ENCODE measurements at regions not wholly inside any gene's neighbourhood (a gene's known extent, or its start where the extent isn't known, plus 50 kb on each side); places are given as distances from the start of the nearest gene placed in this dataset.
"Not testable (repeated sequence)": the region's sequence is repeated elsewhere in the genome, so short reads cannot be mapped to it uniquely, and the experiment has no call there.

DNA sequence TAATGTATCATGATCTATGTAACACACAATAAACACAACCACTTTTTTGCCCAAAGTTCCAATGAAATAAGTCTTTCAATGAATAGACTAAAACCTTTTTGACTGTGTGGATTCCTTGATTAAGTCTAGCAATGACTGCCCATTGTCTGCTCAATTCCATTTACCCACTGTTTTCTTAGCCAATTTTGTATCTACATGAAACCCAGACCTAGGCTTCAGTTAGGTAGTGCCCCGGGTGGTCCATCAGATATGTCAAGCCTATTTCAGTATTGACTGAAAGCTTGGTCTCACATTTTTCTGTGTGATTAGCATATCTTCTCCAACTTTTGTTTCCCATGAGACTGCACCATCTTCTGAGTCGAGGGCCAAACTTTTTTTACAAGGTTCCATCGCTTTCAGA, 615.0 kb downstream of the C6orf118 start:
- DNase-seq (ENCODE audit: low spot score) = no peak

DNA sequence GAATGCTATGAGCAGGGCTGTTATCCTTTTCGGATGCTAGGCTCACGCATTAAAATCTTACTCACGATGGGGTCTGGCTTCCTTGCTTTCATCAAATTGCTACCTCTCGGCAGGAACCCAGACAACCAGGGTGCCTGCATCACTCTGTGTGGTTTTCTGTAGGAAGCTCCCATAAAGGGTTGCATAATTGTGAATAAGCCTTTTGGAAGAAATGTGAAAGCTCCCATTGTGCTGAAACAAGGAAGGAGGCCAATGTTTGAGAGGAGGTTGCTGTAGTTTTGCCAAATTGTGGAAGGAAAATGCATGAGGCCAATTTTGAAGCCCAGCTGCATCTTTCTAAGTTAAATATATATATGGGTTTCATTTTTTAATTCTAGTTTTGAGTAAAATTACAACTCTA, 615.5 kb downstream of the C6orf118 start:
- no peak for DNase-seq (ENCODE audit: low spot score)

DNA sequence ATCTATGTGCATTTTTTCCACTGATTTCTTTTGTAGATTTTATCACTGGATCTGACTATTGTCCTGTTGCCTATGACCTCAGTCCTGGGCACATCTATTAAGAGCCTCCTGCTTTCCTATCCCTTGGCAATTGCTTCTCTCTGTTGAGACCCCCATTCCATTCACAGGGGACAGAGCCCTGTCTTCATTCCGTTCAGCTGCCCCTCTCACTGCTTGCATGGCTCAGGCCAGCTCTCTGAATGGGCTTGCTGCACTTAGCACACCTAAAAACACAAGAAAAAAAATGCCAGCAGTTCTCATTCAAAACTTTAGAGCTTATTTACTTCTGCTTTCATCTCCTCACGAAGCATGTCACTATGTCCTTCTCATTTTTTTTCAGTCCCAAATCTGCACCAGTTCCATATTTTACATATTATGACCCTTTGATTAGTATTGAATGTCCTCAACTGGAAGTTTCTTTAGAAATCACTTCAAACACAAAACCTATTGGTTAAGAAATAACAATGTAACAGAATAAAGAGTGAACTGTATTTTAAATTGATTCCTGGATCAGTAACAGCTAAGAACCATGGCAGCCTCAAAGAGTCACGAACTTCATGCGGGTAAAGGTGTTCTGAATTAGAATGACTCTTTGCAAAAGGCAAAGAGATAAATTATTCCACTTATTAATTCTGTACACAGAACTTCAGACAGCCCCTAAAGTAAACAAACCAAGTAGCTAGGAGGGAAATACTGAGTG, 616.5 kb downstream of the C6orf118 start:
- no peak for DNase-seq (ENCODE audit: low spot score)

DNA sequence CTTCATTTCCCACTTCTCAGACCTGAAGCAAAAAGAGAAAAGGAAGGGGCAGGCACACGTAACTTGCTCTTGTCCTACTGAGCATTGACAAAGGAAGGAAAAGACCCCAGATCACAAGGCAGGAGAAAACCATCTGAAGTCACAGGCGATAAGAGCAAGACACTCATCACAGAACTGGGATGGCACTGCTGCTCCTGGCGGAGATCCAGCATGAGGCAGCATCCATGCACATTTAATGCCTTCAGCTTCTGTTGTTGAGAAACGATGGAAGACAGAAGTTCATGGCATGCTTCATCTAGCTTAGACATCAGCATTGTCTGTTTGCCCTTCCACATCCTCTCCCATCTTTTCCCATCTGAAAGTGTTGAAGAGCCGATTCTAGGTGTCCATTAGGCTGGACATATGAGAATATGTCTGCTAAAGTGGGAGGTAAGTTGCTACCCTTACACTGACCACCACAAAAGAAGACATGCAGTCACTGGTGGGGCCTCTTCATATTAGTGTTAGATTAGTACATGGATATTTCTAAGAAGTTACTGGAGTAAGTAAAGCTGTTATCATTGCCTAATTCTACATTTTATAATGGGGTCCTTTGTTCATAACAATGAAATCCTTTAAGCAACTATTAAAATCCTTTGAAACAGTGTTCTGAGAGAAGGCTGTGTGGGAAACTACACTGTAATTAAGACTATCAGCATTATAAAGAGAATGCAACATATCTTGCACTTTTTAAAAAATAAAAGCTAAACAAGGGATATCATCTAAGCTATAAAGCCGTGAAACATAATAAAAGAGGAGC, 618.5 kb downstream of the C6orf118 start:
- no peak for DNase-seq (ENCODE audit: low spot score)

DNA sequence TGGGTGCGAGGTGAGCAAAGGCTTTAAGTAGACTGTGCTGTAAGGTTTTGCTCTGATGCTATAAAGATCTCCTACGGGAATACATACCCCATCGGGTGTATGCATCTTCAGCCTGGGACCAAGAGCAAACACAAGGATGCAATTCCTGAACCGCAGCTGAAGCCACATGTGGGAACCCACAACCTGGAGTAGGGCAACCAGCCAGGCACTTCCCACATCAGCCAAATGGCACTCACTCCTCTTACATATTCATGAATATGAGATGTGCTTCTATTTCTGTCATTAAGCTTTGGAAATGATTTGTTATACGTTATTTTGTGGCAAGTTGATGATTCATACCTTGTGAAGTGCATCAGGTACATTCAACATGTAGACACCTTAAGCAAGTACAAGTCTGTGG, 619.2 kb downstream of the C6orf118 start:
- DNase-seq (ENCODE audit: low spot score) = no peak

DNA sequence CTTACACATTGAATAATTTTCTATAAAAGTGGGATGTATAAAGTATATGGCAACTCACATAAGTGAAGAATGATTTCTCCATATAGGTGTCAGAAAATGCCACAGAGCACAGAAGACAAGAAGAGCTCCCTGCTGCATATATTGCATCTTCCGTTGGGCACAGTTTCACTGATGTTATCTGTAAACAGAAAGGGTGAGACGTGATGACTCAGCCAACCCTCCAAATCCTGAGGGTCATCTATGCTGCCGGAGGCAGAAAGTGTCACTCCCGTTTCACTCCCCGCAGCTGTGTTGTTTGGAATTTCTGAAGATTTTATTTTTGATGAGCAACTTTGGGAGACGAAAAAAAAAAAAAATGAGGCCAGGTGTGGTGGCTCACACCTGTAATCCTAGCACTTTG, 644.1 kb downstream of the C6orf118 start:
- DNase-seq (ENCODE audit: low spot score) = no peak

DNA sequence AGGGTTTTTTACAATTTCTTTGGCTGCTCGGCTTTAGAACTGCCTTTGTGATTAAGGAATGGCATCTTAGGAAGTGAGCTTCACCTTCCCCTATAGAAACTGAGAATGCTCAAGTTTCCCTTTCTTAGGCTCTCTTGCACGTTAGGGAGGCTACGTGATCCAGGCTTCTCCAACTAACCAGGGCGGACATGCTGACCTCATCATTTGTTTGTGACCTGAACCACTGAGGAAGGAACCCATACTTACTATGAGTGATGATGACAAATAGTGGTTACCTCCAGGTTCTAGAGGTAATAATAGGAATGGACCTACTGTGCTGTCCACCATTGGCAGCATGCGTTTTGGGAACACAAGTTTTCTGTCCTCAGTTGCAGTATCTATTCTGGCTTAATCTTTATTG, 645.8 kb downstream of the C6orf118 start:
- DNase-seq (ENCODE audit: low spot score) = no peak

DNA sequence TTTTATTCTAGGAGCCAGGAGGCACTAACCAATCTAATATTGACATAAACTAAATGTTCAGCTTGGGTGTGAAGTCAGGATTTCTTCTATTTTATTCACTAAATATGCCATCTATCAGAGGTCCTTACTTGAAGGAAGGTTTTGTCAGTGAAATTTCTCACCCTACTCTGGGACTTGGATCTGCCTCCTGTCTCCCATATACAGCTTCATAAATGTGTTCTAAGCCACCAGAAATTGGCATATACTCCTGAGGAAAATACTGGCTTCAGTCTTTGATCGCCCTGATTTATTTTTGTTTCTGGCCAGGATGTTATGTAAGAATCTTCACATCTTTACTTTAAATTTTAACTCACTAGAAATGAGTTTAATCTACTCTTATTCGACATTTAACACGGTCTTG, 647.7 kb downstream of the C6orf118 start:
- no peak for DNase-seq (ENCODE audit: low spot score)

DNA sequence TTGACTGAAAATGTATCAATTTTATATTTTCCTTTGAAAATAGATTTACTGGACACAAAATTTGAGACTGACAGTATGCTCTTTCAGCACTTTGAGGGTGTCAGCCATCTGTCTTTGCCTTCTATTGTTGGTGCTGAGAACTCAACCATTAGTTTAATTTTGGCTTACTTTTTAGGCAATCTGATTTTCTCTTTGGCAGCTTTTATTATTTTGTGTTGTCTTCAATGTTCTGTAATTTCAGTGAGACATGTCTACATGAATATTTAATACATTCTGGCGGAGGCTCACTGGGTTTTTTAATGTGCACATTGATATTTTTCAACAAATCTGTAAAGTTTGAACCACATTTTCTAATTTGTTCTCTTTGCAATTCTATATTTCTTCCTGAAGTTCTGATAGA, 648.6 kb downstream of the C6orf118 start:
- DNase-seq (ENCODE audit: low spot score) = no peak

DNA sequence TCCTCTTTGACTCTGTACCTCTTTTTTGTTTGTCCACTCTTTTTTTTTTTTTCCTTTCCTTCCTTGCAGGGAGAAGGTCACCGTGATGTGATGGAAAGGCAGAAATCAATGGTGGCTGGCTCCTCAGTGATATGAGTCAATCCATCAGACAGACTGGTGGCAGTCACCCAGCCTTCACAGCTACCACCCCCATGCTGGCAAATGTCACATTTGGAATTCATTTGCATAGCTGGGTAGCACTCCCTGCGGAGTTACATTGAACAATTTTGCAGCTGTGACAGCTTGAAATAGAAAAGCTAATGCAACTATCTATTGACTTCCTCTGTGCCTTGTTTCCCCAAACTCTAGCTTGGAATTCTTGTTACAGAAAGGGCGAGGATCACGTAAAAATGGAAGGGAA, 668.4 kb downstream of the C6orf118 start:
- no peak for DNase-seq (ENCODE audit: low spot score)

DNA sequence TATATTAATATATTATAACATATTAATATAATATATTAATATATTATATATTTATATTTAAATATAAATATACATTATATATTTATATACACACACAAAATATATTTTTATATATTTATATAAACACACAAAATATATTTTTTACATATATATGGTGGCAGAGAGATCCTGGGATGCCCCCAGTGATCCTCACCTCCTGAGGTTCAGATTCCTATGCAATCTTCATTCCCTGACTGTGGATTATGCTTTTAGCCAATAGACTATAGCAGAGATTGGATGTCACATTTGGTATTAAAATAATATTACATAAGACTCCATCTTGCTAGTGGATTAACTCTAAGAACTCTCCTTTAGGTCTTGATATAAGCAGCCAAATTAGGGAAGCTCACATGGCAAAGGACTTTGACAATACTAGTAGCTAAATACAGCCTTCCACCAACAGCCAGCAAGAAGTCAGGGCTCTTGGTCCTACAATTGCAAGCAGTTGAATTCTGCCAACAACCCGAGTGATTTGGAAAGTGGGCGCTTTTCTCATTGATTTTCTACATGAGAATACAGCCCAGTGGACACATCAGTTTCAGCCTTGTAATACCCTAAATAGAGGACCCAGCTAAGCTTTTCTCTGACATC, 681.0 kb downstream of the C6orf118 start:
- no peak for DNase-seq (ENCODE audit: low spot score)

DNA sequence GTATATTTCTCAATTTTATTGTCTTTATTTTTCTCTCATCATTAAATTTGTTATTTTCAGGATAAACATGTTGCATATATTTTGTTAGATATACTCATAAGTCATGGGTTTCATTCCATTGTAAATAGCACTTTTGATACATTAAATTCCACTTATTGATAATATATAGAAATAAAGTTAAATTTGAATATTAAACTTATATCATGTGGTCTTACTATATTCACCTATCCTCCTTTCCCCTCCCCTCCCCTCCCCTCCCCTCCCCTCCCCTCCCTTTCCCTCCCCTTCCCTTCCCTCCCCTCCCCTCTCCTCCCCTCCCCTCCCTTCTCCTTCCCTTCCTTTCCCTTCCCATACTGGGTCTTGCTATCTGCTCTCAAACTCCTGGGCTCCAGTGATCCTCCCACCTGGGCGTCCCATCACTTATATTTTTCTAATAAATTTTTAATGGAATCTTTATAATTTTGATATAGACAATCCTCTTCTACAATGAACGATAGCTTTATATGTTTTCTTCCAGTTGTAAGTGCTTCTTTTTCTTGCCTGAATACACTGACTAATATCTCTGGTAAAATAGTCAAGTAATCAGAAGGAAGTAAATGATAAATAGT, 692.4 kb downstream of the C6orf118 start:
- no peak for DNase-seq (ENCODE audit: low spot score)

DNA sequence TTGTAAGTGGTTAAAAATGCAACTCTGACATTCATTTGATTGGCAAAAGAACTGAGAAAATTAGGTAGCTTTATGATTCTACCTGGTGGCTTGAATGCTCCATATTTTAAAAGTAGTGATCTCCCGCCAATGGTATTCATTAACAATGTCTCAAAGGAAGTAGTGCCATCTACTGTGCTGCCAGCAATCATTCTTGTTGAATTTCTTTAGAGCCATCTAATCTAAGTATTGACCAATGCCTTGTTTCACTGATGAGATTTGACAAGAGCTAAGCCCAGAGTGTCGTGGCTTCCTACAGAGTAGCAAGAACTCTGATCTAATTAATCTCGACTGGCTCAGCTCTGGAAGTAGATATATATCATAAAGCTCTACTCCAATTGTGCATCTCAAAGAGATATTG, 696.7 kb downstream of the C6orf118 start:
- DNase-seq (ENCODE audit: low spot score) = no peak

DNA sequence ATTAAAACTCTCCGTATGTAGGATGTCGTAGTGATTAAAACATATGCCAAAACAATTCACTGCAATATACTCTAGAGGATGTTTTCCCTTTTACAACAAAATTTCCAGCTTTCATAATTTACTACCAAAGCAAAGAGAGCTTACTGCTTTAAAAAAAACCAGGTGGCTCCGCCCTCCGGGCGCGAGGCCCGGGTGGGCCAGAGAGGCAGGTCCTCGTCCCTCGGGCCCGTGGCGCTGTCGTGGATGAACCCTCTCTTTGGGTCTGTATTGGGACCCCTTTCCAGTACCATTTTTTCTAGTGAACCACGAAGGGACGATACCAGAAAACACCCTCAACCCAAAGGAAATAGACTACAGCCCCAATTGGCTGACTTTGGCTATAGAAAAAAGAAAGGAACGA, 698.5 kb downstream of the C6orf118 start:
- not testable (repeated sequence) for DNase-seq (ENCODE audit: low spot score)

DNA sequence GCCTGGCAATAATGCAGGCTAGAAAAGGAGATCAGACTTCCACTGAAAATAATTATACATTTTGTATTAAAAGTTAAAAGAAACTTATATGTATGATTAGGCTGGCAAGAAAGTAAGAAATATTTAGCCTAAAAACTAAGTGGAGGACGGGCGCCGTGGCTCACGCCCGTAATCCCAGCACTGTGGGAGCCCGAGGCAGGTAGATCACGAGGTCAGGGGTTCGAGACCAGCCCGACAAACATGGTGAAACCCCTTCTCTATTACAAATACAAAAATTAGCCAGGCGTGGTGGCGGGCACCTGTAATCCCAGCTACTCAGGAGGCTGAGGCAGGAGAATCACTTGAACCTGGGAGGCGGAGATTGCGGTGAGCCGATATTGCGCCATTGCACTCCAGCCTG, 707.0 kb downstream of the C6orf118 start:
- not testable (repeated sequence) for DNase-seq (ENCODE audit: low spot score)

DNA sequence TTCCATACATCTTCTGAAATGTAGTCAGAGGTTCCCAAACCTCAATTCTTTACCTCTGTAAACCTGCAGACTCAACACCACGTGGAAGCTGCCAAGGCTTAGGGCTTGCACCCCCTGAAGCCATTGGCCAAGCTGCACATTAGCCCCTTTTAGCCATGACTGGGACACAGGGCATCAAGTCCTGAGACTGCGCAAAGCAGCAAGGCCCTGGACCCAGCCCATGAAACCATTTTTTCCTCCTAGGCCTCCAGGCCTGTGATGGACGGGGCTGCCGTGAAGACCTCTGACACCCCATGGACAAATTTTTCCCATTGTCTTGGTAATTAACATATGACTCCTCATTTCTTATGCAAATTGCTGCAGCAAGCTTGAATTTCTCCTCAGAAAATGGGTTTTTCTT, 727.8 kb downstream of the C6orf118 start:
- DNase-seq (ENCODE audit: low spot score) = no peak

DNA sequence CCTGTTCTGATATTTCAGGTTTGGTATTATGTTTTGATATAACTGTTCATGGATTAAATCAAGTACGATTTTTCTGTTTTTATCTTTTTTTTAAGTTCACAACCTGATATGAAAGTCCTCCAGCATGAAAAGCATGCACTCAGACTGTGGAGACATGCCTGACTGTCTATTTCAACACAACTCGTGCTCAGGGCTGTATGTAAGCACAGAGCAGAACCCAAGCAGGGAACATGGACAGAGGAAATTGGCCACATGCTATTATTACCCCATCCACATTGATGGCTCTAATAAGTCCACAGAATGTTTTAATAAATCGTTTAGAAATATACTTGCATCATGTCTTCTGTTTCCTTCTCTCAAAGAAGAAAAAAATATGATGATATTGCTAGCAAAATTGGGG, 730.4 kb downstream of the C6orf118 start:
- no peak for DNase-seq (ENCODE audit: low spot score)

DNA sequence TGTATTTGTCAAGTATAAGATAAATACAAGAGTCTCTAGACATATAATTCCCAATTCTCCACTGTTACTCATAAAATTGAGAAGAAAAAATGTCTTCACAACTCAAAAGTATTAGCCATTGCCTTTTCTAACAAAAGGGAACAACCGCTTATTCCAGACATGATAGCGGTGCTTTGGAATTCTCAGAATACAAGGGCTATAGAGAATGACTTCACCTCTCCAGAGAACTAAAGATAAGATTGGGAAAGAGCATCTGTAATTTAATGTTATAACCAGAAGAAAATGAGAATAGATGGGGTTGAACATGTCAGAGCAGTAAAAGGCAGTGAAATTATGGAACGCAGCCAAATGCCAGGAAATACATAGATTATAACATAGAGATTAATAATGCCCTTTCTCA, 730.8 kb downstream of the C6orf118 start:
- DNase-seq (ENCODE audit: low spot score) = no peak

DNA sequence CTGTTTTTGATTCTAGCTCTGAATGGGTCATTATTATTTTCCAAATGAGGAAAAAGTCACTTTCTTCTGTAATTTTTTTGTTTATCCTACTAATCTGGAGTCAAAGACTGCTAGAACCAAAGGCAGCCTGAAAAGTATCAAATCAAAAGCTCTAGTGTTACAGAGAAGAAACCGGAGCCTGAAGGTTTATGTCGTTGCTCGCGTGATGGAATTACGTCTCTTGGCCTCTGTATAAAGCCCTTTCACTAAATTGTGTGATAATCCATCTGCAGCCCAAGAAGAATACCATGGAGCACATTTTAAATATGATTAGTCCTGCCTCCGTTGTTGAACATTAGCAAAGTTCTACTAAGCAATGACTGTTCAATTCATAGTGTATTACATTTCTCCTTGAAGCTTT, 738.6 kb downstream of the C6orf118 start:
- no peak for DNase-seq (ENCODE audit: low spot score)

DNA sequence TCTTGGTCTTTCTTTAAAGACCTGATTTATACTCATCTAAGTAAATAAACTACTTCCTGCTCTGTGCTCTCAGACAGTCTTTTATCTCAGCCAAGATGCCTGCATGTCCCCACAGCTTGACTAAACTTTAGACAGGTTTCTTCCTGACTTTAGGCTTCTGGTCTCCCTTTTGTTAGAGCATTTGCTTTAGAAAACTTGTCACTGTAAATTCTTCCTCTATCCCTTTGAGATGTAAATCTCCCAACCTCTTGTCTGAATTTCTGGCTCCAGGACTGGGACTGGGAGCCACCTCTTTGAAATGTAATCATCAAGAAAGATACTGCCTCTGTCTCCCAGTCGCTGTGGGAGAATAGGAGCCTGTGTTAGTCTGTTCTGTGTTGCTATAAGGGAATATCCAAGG, 739.9 kb downstream of the C6orf118 start:
- no peak for DNase-seq (ENCODE audit: low spot score)

DNA sequence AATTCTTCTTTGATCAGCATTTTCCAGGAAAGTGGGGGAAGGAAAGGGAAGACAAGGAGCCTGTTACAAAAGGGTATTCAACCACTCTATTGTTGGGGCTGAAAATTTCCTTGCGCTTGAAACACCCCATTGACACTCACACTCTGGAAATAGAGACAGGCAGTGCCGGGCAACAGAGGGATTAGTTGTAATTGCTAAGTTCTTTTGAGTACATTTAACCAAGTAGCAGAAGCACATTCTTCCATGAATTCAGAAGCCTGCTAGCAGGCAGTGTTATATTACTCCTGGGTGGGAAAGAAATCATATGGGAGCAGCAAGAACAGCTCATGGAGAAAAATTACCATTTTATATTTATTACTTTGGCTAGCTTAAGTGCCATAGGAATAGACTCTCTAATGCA, 745.5 kb downstream of the C6orf118 start:
- no peak for DNase-seq (ENCODE audit: low spot score)

DNA sequence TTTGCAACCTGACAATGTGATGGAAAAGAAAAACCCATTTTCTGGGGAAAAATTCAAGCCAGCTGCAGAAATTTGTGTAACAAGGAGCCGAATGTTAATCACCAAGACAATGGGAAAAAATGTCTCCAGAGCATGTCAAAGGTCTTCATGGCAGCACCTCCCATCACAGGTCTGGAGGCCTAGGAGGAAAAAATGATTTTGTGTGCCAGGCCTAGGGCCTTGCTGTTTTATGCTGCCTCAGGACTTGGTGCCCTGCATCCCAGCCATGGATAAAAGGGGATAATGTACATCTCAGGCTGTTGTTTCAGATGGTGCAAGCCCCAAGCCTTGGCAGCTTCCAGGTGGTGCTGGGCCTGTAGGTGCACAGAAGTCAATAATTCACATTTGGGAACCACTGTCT, 747.7 kb downstream of the C6orf118 start:
- no peak for DNase-seq (ENCODE audit: low spot score)
